NCI-H748 (cell line): ENCODE measurements at regions not wholly inside any gene's neighbourhood (a gene's known extent, or its start where the extent isn't known, plus 50 kb on each side); places are given as distances from the start of the nearest gene placed in this dataset.
"Not testable (repeated sequence)": the region's sequence is repeated elsewhere in the genome, so short reads cannot be mapped to it uniquely, and the experiment has no call there.

ENCODE experiments used
- DNase-seq: peaks from one replicate; lab custom pipeline; 2025; ENCODE audit not compliant: unreplicated experiment; lab: John Stamatoyannopoulos, UW

GRCh38 chr2:128670066-128670465 lies 351.4 kb upstream of the HS6ST1 start:
- DNase-seq = no peak

GRCh38 chr2:128671981-128672757 lies 353.5 kb upstream of the HS6ST1 start:
- DNase-seq = not testable (repeated sequence)

DNA sequence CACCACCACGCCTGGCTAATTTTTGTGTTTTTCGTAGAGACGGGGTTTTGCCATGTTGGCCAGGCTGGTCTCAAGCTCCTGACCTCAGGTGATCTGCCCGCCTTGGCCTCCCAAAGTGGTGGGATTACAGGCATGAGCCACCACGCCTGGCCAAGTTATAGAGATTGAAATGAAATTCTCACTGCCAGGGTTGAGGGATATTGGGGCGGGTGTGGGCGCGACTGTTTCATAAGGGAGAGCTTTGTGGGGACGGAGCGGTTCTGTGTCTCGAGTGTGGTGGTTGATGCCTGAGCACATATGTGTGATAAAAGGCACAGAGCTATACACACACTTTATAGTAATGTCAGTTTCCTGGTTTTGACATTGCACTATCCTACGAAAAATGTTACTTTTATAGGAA lies 361.0 kb upstream of the HS6ST1 start:
- not testable (repeated sequence) for DNase-seq

GRCh38 chr2:128681507-128681906 lies 362.8 kb upstream of the HS6ST1 start:
- no peak for DNase-seq

DNA sequence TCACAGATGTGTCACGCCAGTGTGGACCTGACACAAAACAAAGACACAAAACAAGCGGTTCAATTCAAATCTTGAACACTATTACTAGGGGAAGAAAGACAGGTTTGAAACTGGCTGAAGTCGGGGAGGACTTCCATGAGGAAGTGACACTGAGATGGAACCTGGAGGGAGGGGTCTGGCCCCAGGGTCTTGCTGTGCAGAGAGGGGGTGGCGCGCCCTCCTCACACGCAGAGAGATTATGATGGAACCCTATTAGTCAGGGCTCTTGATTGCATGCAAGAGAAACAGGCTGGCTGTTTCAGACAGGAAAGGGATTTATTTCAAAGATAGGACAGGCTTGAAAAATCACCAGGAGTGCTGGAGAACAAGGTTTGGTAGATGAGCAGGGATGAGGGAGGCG lies 363.6 kb upstream of the HS6ST1 start:
- no peak for DNase-seq

GRCh38 chr2:128682729-128683284 lies 364.1 kb upstream of the HS6ST1 start:
- no peak for DNase-seq

DNA sequence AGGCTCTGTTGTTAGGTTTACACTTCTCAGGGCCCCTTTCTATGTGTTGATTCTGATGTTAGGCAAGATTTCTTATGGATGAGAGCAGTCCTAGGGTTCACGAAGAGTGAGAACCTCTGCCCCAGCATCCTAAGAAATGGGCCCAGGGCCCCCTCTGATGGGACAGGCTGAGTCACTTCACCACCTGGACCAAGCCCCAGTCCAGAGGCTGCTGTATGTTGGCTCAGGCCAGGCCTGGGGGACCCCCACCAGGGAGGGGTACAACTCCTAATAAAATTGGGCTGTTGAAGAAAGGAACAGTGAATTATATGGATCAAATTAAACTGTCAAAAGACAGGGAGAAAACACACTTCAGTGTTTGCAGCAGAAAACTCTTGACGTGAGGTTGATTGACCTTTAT lies 365.9 kb upstream of the HS6ST1 start:
- no peak for DNase-seq

DNA sequence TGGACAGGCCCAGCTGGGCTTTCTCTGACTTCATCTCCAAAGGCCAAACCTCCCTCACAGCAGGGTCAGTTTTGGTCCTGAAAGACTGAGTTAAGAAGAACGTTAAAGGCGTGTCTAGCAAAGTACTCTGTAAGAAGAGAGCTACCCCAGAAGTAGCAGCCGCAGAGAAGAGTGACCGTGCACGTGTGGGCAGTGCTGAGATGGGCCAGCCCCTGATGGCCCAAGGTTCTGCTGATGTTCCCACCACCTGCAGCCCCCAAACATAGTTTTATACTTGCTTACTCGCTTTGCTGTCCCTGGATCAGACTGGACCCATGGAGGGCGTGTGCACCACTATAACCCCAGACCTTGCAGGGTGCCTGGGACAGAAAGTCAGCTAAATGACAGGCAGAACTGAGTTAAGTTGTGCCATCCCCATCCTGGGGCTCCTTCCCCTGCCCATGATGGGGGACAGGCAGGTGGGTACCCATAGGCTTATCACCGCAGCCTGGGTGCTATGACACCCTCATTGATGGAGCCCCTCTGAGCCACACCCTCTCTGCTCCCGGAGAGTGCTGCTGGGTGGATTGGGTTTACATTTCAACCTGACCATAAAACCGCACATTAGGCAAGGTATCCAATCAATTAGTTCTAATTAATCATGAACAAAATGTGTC lies 367.3 kb upstream of the HS6ST1 start:
- no peak for DNase-seq

GRCh38 chr2:128686497-128686859 lies 367.8 kb upstream of the HS6ST1 start:
- no peak for DNase-seq

DNA sequence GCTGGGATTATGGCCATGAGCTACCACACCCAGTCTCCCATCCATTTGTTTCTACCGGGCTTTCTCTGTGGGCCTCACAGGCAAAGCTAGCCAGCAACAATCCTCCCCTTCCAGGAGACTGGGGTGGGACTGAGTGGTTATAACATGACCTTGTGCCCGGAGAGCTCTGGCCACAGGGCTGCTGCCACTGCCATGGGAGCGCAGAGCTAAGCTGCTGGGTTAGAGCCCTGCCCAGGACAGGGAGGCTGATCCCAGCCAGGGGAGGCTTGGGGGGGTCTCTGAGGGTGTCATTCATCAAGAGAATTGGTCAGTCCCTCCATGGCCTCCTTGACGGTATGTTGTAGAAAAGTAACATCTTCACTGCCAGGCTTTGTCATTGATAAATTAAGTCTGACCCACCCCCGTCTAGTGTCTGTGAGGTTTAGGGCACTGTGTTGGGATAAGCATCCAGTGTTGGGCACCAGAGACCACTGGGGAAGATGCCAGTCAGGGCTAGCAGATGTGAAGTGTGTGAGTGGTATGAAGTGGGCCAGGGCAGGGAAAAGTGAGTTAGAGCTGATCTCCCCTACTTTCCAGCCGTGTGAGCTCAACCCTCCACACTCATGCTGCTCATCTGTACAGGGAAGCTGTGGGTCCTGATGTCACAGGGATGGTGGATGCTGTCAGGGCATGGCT lies 368.4 kb upstream of the HS6ST1 start:
- DNase-seq = no peak

- DNase-seq = no peak
Measured at GRCh38 chr2:128687565-128687964, 368.9 kb upstream of the HS6ST1 start.

GRCh38 chr2:128689971-128690370 lies 371.3 kb upstream of the HS6ST1 start:
- no peak for DNase-seq

GRCh38 chr2:128690431-128690830 lies 371.8 kb upstream of the HS6ST1 start:
- no peak for DNase-seq

DNA sequence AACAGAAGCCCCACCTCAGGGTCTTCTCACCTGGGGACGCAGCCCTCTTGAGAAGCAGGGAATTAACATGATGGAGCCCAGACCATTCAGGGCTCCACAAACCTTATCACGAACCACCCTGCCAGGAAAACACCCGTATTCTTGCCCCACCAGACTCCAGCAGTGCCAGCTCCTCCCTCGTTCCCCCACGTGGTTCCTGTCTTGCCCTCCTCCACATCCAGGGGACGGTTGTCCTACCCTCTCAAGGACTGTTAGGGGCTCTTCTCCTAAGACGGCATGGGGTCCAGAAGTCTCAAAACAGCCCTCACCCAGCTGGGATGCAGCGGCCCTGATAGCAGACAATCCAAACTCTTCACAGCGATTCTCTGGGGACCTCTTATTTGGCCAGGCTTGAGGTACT lies 372.2 kb upstream of the HS6ST1 start:
- no peak for DNase-seq

GRCh38 chr2:128691526-128691925 lies 372.9 kb upstream of the HS6ST1 start:
- DNase-seq = no peak

DNA sequence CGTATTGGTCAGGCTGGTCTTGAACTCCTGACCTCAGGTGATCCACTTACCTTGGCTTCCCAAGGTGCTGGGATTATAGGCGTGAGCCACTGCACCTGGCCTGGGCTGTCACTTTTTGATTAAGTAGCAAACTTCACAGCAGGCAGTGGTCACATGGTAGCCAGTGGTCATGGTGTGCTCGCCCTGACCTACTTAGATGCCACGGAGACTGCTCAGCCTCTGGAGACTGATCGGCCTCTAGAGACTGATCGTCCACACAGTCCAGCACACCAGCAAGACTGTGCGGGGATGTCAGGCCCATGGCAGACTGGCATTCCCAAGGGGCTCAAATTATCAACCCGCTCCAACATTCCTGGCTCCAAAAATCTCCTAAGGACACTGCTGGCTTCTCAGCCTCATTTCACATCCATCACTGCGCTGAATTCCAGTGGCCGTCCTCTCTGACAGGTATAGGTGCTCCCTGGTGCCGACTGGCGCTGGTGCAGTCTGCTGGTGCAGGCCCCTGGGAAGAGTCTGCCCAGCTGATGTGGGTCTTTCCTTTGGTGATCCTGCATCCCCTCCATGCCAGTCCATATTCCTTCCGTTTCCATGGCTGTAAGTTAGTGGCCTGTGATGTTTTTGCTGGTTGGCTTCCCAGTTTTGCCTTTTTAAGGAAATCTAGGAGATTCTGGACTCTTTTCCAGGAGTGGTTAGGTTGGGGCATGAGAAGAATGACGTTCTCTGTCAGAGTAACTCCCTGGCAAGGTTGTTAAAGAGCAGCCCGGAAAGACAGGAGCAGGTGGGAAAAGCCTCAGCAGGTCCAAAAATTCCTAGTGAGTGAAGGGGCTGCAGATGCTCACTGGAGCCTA lies 374.5 kb upstream of the HS6ST1 start:
- no peak for DNase-seq

DNA sequence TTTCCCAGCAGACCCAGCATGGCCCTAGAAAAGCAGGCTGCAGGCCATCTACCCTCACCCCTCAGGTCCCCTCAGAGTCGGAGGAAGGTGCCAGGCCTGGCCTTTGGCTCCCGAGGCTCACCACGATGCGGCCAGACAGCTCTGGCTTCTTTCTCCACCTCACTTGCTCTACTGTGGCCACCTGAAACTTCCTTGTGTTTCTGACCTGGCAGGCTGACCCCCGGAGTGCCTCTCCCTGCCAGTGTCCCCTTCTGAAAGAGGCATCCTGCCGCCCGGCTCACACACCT lies 375.0 kb upstream of the HS6ST1 start:
- DNase-seq = no peak

- DNase-seq = no peak
Measured at GRCh38 chr2:128695646-128696220, 377.1 kb upstream of the HS6ST1 start.

GRCh38 chr2:128696421-128696820 lies 377.8 kb upstream of the HS6ST1 start:
- DNase-seq = no peak

- no peak for DNase-seq
Measured at GRCh38 chr2:128701418-128701817, 382.8 kb upstream of the HS6ST1 start.

GRCh38 chr2:128702616-128703015 lies 383.9 kb upstream of the HS6ST1 start:
- DNase-seq = no peak
